K562 (cell line): ENCODE measurements at regions not wholly inside any gene's neighbourhood (a gene's known extent, or its start where the extent isn't known, plus 50 kb on each side); places are given as distances from the start of the nearest gene placed in this dataset.

Experiments used
- ATAC-seq: fragments of 200-7000 bp; cut with Tn5 transposase; 3 replicates; pipeline ENCODE4 v1.9.1; 2020; ENCODE audit warnings: moderate library complexity
- BruUV-seq: library from RNA; stranded (reverse); fragments of 400-500 nt; replicated peaks from 2 replicates; lab custom pipeline; 2021; lab: Mats Ljungman, UMichigan
- CTCF ChIA-PET: fragments of 300-600 bp; formaldehyde crosslinking; extraction: SDS; loops from one replicate; lab custom pipeline; 2021; ENCODE audit warnings: low intra/inter-chr PET ratio; lab: Yijun Ruan, JAX
- POLR2A ChIA-PET: fragments of 300-600, 350-650 bp; sonication (Branson Sonifier 250); formaldehyde crosslinking; extraction: SDS; loops from one replicate; lab custom pipeline; 2021; ENCODE audit warnings: antibody characterized with exemption, inconsistent platforms; lab: Yijun Ruan, JAX
- DNase-seq, 4 experiments: peaks; one replicate each; pipeline versions ENCODE4 v3.0.0 to v3.0.0-alpha.2; 2011 to 2018; ENCODE audit warnings: low spot score in 3 of 4, mixed read lengths in 3 of 4; ENCODE audit errors: extremely low read depth in 1 of 4
- FAIRE-seq: peaks from 2 replicates; lab custom pipeline; 2011; peaks lifted over from hg19 to GRCh38; lab: Jason Lieb, UNC
- H2AFZ ChIP-seq: 2 replicates; pipeline ENCODE4 v1.6.0; 2011; ENCODE audit warnings: low read depth, low read length, control low read depth, inconsistent platforms
- H3K27ac ChIP-seq: fragments of 200-600 bp; 3 replicates; pipeline ENCODE4 v1.8.0; 2011; ENCODE audit warnings: low read depth, mild to moderate bottlenecking, control low read depth, inconsistent platforms, low read length, moderate library complexity, mixed read lengths; ENCODE audit errors: extremely low read depth
- H3K27me3 ChIP-seq, 2 experiments: fragments of 300-600 bp in 1 of 2; 2 replicates in 1 of 2; 3 replicates in 1 of 2; pipeline versions ENCODE4 v1.6.0 to v1.8.0; 2011; ENCODE audit warnings: inconsistent platforms in 2 of 2, low read length in 2 of 2, mild to moderate bottlenecking in 1 of 2, mixed read lengths in 1 of 2, moderate library complexity in 1 of 2; ENCODE audit not compliant: control insufficient read depth in 2 of 2, insufficient read depth in 2 of 2
- H3K36me3 ChIP-seq: fragments of 300-600 bp; 3 replicates; pipeline ENCODE4 v1.8.0; 2011; ENCODE audit warnings: mild to moderate bottlenecking, low read length, inconsistent platforms; ENCODE audit not compliant: control insufficient read depth, insufficient read depth
- H3K4me1 ChIP-seq, 2 experiments: fragments of 200-600 bp in 1 of 2; replicated peaks in 1 of 2; 2 replicates in 1 of 2; 3 replicates in 1 of 2; pipeline versions ENCODE4 v1.5.1 to v1.8.0; 2011; ENCODE audit warnings: inconsistent platforms in 2 of 2, low read length in 2 of 2, mild to moderate bottlenecking in 1 of 2, mixed read lengths in 1 of 2, moderate library complexity in 1 of 2; ENCODE audit not compliant: control insufficient read depth in 2 of 2, insufficient read depth in 2 of 2
- H3K4me2 ChIP-seq: 2 replicates; pipeline ENCODE4 v1.6.1; 2011; ENCODE audit warnings: low read length, control low read depth, inconsistent platforms, mixed read lengths; ENCODE audit not compliant: insufficient read depth
- H3K4me3 ChIP-seq: fragments of 200-600 bp; sonication (generic), shearing (Covaris generic); 2 replicates; pipeline ENCODE4 v1.5.1; 2016; ENCODE audit warnings: control low read depth, inconsistent platforms
- H3K79me2 ChIP-seq: fragments of 200-600 bp; 3 replicates; pipeline ENCODE4 v1.8.0; 2011; ENCODE audit warnings: low read length, inconsistent platforms; ENCODE audit not compliant: control insufficient read depth, insufficient read depth
- H3K9ac ChIP-seq, 2 experiments: 2 replicates each; pipeline versions ENCODE4 v1.6.0 to v1.6.1; 2011; ENCODE audit warnings: low read depth in 2 of 2, low read length in 2 of 2, control low read depth in 1 of 2, inconsistent platforms in 1 of 2, mild to moderate bottlenecking in 1 of 2, mixed read lengths in 1 of 2; ENCODE audit not compliant: insufficient read depth in 1 of 2
- H3K9me1 ChIP-seq: one replicate; pipeline ENCODE4 v1.6.0; 2011; ENCODE audit warnings: inconsistent platforms, mild to moderate bottlenecking, low read length, moderate library complexity; ENCODE audit not compliant: control insufficient read depth, insufficient read depth
- H3K9me3 ChIP-seq: replicated peaks from 2 replicates; pipeline ENCODE4 v1.5.1; 2011; ENCODE audit warnings: low read depth, low read length, inconsistent platforms; ENCODE audit not compliant: control insufficient read depth, insufficient read depth
- H4K20me1 ChIP-seq: replicated peaks from 2 replicates; pipeline ENCODE4 v1.6.1; 2011; ENCODE audit warnings: low read length, inconsistent platforms, mixed read lengths; ENCODE audit not compliant: control insufficient read depth, insufficient read depth
- ARHGAP35 ChIP-seq: fragments of 450-650 bp; IDR thresholded peaks from 2 replicates; pipeline ENCODE4 v1.6.1; 2018; ENCODE audit not compliant: partially characterized antibody
- POLR2A ChIP-seq: fragments of 450-650 bp; conservative IDR thresholded peaks from 2 replicates; pipeline ENCODE4 v1.6.1; 2016
- RBM39 ChIP-seq: fragments of 200-400 bp; formaldehyde crosslinking; optimal IDR thresholded peaks from 2 replicates; pipeline ENCODE3; 2018; ENCODE audit warnings: low read depth, low read length
- YY1 ChIP-seq, 3 experiments: IDR thresholded peaks; 2 replicates each; pipeline ENCODE4 v1.6.1; 2011; ENCODE audit warnings: low read length in 2 of 3, mild to moderate bottlenecking in 2 of 3, moderate library complexity in 2 of 3, borderline replicate concordance in 1 of 3, control low read depth in 1 of 3, low read depth in 1 of 3; ENCODE audit not compliant: insufficient read depth in 3 of 3, insufficient replicate concordance in 2 of 3, control insufficient read depth in 1 of 3, insufficient read length in 1 of 3; ENCODE audit errors: extremely low read depth in 1 of 3
- ZNF12 ChIP-seq: sonication (generic); formaldehyde crosslinking; IDR thresholded peaks from 2 replicates; pipeline ENCODE4 v1.4.0; 2020; ENCODE audit warnings: mild to moderate bottlenecking, missing genetic modification reagents
- ZZZ3 ChIP-seq: fragments of 450-650 bp; IDR thresholded peaks from 2 replicates; pipeline ENCODE4 v1.6.1; 2016; ENCODE audit warnings: antibody characterized with exemption, mild to moderate bottlenecking, moderate library complexity
- WGBS: fragments of 100-300 bp; shearing (Covaris generic); methylation state at CpG from one replicate; pipeline ENCODE4 v1.1.6; 2016; ENCODE audit warnings: low coverage, mixed read lengths; ENCODE audit not compliant: insufficient coverage; ENCODE audit errors: missing lambda C conversion rate; 5-methylcytosine and 5-hydroxymethylcytosine counted together
- in situ Hi-C: fragments of 300-500 bp; cut with MboI; formaldehyde crosslinking; loops from 4 replicates; pipeline ENCODE4 v1.15.0; 2018; ENCODE audit warnings: inconsistent platforms, mixed read lengths
- intact Hi-C: fragments of 100-400 bp; cut with micrococcal nuclease; formaldehyde crosslinking; loops from 2 replicates; pipeline ENCODE4 v1.14.2; 2022
- TF ChIP-seq, protein P1 (sequence below): fragments of 250-450 bp; sonication (Bioruptor Pico); IDR thresholded peaks from 2 replicates; pipeline ENCODE4 v1.5.0; 2022; ENCODE audit warnings: mild to moderate bottlenecking
- TF ChIP-seq, protein P2 (sequence below): sonication (generic); formaldehyde crosslinking; IDR thresholded peaks from 2 replicates; pipeline ENCODE4 v1.8.1; 2022; ENCODE audit warnings: missing genetic modification reagents
- TF ChIP-seq, protein P3 (sequence below): fragments of 250-450 bp; sonication (Bioruptor Pico); IDR thresholded peaks from 2 replicates; pipeline ENCODE4 v1.5.0; 2021; ENCODE audit warnings: mild to moderate bottlenecking, borderline replicate concordance
- TF ChIP-seq, protein P4 (sequence below), 2 experiments: IDR thresholded peaks in 1 of 2; conservative IDR thresholded peaks in 1 of 2; 2 replicates each; pipeline ENCODE4 v1.6.1; 2016; ENCODE audit warnings: low read depth in 2 of 2, mild to moderate bottlenecking in 1 of 2, missing compliant biosample characterization in 1 of 2, missing genetic modification characterization in 1 of 2, moderate library complexity in 1 of 2

DNA sequence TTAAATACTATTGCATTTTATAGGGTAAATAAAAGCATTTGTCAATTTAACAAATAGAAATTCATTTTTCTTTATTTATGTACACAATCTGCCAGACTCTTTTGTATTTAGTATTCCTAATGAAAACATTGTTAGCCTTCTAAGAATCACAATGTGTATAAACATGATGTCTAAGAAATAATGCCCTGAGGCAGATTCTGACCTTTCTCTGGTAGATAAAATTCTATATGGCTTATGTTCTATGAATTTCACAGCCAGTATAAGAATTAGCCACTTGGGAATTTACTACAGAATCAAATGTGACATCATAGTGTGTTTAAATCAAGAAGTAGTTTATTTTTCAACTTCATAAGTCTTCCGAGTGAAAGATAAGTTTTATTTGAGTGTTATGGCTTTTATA is 457.4 kb downstream of the ZIC1 start (continued):
- TF ChIP-seq, protein P1, sequence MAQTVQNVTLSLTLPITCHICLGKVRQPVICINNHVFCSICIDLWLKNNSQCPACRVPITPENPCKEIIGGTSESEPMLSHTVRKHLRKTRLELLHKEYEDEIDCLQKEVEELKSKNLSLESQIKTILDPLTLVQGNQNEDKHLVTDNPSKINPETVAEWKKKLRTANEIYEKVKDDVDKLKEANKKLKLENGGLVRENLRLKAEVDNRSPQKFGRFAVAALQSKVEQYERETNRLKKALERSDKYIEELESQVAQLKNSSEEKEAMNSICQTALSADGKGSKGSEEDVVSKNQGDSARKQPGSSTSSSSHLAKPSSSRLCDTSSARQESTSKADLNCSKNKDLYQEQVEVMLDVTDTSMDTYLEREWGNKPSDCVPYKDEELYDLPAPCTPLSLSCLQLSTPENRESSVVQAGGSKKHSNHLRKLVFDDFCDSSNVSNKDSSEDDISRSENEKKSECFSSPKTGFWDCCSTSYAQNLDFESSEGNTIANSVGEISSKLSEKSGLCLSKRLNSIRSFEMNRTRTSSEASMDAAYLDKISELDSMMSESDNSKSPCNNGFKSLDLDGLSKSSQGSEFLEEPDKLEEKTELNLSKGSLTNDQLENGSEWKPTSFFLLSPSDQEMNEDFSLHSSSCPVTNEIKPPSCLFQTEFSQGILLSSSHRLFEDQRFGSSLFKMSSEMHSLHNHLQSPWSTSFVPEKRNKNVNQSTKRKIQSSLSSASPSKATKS (CRISPR knock-in tag), result no peak
- no peak for TF ChIP-seq ZZZ3
- TF ChIP-seq, protein P2, sequence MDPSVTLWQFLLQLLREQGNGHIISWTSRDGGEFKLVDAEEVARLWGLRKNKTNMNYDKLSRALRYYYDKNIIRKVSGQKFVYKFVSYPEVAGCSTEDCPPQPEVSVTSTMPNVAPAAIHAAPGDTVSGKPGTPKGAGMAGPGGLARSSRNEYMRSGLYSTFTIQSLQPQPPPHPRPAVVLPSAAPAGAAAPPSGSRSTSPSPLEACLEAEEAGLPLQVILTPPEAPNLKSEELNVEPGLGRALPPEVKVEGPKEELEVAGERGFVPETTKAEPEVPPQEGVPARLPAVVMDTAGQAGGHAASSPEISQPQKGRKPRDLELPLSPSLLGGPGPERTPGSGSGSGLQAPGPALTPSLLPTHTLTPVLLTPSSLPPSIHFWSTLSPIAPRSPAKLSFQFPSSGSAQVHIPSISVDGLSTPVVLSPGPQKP (CRISPR knock-in tag), result no peak

DNA sequence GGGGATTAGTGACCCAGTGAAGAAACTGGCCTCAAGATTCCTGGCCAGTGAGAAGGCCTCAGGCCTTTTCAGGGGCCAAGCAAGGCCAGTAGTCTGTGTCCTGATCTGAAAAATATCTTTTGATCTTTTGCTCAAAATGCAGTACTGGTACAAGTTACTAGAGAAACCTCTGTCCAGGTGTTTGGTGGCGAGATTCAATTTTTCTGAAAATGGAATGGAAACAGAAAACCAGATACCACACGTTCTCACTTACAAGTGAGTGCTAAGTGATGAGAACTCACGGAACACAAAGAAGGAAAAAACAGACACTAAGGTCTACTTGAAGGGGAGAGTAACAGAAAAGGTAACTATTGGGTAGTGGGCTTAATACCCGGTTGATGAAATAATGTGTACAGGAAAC is 463.4 kb downstream of the ZIC1 start:
- FAIRE-seq (no peak), ATAC-seq (no peak), DNase-seq (no peak)
- ChIA-PET CTCF (no interaction called here), POLR2A (no interaction called here)
- Histone ChIP-seq H3K4me2 (no peak overlapping the region), H3K4me1 (no peaks in the 10 kb centered on the region), H4K20me1 (no peaks in the 10 kb centered on the region), H3K9me1 (no peaks in the 10 kb centered on the region), H2AFZ (no peak overlapping the region), H3K36me3 (no peaks in the 10 kb centered on the region), H3K9me3 (no peaks in the 10 kb centered on the region), H3K79me2 (no peaks in the 10 kb centered on the region), H3K27me3 (no peaks in the 10 kb centered on the region), H3K4me3 (no peak overlapping the region), H3K27ac (no peak overlapping the region), H3K9ac (no peak overlapping the region)
- BruUV-seq, result no TSS peak
- 0% methylated on average over 4 of the region's 4 CpGs for WGBS
- intact Hi-C loops, result no loop called here
- in situ Hi-C loops, result no loop called here
- TF ChIP-seq, protein P3, sequence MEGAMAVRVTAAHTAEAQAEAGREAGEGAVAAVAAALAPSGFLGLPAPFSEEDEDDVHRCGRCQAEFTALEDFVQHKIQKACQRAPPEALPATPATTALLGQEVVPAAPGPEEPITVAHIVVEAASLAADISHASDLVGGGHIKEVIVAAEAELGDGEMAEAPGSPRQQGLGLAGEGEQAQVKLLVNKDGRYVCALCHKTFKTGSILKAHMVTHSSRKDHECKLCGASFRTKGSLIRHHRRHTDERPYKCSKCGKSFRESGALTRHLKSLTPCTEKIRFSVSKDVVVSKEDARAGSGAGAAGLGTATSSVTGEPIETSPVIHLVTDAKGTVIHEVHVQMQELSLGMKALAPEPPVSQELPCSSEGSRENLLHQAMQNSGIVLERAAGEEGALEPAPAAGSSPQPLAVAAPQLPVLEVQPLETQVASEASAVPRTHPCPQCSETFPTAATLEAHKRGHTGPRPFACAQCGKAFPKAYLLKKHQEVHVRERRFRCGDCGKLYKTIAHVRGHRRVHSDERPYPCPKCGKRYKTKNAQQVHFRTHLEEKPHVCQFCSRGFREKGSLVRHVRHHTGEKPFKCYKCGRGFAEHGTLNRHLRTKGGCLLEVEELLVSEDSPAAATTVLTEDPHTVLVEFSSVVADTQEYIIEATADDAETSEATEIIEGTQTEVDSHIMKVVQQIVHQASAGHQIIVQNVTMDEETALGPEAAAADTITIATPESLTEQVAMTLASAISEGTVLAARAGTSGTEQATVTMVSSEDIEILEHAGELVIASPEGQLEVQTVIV, result no peak
- TF ChIP-seq POLR2A (no peak), YY1 (IDR thresholded peaks at IDR 0.05; ENCODE audit: borderline replicate concordance in 1 of 3, control insufficient read depth in 1 of 3, extremely low read depth in 1 of 3, insufficient read depth in 3 of 3, insufficient read length in 1 of 3, insufficient replicate concordance in 2 of 3, low read depth in 1 of 3, low read length in 2 of 3) (no peak), ARHGAP35 (no peak), RBM39 (no peak), ZNF12 (CRISPR knock-in tag) (no peak)
- TF ChIP-seq, protein P4, sequence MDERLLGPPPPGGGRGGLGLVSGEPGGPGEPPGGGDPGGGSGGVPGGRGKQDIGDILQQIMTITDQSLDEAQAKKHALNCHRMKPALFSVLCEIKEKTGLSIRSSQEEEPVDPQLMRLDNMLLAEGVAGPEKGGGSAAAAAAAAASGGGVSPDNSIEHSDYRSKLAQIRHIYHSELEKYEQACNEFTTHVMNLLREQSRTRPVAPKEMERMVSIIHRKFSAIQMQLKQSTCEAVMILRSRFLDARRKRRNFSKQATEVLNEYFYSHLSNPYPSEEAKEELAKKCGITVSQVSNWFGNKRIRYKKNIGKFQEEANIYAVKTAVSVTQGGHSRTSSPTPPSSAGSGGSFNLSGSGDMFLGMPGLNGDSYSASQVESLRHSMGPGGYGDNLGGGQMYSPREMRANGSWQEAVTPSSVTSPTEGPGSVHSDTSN (CRISPR knock-in tag; IDR thresholded peaks at IDR 0.05; ENCODE audit: low read depth), result no peak
- TF ChIP-seq, protein P4 (tag; conservative IDR thresholded peaks at IDR 0.05; ENCODE audit: low read depth), result no peak
